ENCODE measurements at regions not wholly inside any gene's neighbourhood (a gene's known extent, or its start where the extent isn't known, plus 50 kb on each side); places are given as distances from the start of the nearest gene placed in this dataset.

- TF ChIP-seq CTCF (IDR thresholded peaks at IDR 0.05) (no peak), POLR2A (IDR thresholded peaks at IDR 0.05) (no peak), POLR2AphosphoS5 (IDR thresholded peaks at IDR 0.05) (no peak), EP300 (IDR thresholded peaks at IDR 0.05) (no peak)
Observed at GRCh38 chr6:82441047-82441855, 77.6 kb downstream of the TPBG start.

All from suprapubic skin (tissue), 4 donors.